ENCODE measurements at regions not wholly inside any gene's neighbourhood (a gene's known extent, or its start where the extent isn't known, plus 50 kb on each side); places are given as distances from the start of the nearest gene placed in this dataset.

DNA sequence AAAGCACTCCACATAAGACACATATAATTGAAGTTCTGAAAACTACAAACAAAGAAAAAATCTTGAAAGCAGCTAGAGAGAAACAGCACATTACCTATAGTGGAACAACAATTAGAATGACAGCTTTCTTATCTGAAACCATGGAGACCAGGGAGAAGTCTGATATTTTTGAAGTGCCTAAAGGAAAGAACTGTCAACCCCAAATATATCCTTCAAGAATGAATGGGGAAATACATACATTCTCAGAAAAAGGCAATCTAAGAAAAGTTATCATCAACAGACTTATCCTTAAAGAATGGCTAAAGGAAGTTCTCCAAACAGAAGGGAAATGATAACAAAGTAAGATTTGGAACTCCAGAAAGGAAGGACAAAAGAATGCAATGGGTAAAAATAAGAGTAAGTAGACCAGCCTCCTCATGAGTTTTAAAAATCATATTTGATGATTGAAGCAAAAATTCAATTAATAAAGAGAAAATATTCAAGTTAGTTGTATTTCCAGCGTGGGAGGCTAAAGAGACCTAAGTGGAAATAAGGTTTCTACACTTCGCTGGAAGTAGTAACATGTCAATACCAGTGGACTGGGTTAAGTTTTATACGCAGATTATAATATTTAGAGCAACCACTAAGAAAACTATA lies 170.8 kb upstream of the SAMSN1 start:
- no peak for DNase-seq

DNA sequence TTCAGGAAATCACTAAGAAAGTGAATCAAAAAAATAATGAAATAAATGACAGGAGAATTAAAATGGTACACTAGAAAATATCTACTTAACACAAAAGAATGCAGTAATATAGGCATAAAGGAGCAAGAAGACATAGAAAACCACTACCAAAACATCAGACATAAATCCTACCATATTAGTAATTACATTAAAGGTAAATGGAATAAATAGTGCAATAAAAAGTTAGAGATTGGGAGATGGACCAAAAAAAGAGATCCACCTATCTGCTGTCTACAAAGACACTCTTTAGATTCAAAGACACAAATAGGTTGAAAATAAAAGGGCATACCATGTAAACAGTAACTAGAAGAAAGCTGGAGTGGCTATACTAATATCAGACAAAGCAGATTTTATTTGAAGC lies 167.0 kb upstream of the SAMSN1 start:
- DNase-seq: no peak

DNA sequence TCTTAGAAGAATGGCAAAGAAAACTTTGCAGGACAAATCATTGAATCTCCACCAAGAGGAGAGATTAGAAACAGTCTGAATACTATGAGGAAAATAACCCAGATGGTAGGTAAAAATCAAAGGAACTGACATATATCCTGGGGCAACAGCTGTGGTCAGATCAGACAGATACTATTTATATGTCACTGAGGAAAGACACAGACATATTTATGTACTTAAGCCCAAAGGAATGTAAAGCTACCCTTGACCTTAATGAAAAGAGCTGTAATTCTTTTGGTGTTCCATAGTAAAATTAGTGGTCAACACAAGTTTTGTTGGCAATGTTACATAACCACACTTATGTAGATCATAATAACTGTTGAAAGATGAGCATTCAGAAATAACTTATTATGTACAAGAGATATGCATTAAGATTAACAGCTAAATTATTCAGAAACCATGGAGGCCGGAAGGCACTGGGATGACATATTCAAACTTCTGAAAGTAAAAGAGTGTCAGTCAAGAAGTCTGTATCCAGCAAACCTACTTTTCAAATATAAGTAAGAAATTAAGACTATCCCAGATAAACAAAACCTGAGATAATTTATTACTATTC lies 166.1 kb upstream of the SAMSN1 start:
- no peak for DNase-seq

DNA sequence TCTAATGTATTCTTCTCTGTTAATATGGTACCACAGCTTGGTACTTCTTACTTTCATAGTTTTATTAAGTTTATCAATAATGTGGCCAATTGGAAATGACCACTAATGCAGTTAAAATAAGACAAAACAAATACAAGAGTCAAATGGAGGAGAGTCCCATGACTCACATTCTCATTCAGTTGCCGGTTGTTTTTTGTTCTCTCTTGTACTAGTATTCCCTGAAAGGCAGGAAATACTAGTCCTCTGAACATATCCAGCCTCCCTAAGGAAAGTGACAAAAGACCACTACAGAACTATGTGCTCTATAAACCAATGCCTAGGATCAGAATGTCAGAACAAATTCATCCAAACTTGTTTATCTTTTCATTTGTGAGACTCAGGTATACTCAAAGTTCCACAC lies 165.2 kb upstream of the SAMSN1 start:
- no peak for DNase-seq

DNA sequence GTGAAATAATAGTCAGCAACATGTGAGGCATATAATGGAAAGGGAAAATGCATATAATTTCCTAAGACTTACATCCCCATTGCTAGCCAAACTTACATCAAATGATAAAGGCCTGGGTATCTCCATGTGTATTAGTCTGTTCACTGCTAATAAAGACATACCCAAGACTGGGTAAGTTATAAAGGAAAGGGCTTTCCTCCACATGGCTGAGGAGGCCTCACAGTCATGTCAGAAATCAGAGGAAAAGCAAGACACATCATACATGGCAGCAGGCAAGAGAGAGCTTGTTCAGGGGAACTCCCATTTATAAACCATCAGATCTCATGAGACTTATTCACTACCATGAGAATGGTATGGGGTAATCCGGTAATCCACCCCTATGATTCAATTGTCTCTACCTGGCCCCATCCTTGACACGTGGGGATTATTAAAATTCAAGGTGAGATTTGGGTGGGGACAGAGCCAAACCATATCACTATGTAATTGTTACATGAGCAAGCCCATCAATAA lies 161.5 kb upstream of the SAMSN1 start:
- DNase-seq: no peak

DNA sequence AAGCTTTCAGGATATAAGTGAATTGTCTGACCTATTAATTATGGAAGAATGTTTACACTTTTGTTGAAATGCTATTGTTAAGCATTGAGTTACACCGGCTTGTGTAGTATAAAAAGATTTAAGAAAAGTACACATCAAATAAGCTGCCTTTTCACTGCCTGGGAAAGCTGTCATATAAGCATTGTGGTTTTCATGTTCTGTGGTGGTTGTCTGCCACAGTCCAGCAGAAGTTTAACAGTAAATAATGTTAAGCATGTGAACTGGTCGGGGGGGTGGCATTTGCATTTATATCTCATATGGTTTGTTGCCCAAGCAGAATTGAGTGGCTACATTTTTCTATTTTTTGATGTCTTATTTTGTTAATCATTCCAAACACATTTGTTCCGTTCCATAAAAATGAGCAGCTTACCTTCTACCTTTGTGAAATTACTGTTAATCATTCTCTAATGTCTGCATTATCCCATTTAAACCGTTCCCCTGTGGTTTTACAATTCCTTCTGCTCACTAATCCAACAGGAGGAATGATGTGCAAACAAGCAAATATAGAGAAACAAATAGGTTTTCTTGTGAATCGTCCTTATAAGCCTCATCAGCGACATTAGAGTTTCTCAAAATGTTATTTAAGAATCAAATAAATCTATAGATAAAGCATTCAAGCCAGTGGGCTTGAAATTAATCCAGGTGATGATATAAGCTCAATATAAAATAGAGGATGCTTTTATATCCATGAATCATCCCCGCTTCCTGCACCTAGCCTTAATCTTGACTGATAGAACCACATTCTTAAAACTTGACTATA lies 160.8 kb upstream of the SAMSN1 start:
- no peak for DNase-seq

DNA sequence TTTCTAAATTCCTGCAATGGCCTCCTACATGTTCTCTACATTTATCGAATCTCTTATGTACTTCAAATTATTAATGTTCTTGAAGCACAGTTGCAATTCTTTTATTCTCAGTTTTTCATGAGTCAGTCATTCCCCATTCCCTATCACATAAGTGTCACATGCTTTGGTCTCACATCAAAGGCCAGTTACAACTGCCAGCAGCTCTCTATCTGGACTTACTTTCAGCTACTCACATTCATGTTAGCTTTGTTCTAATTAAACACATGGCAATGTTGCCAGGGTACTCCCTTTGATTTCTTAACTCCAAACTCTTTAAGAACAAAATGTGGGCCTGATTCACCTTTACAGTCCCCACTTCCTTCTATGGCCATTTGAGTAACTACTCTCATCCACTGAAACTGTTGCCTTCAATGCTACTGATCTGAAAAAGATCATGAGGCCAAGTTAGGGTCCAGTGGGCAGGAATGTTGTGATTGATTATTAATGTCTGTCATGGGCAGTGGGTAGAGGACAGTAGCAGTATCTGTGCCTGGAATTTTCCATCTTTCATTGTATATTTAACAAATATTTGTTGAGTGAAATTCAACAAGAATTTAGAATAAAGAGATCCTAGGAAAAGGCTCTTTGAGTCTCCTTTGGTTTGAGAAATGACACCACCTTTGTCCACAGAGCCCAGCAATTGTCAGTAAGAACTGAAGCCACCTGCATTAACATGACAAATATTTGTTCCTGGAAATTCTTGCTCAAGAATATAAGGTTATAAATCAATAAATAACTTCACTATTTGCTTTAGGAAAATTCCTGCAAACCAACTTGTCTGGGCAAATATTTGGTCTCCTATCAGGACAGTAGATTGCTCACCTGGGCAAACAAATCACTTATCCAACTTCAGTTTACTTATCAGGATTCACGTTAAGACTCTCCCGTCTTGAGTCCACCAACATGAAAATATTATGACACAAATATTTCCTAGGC lies 153.6 kb upstream of the SAMSN1 start:
- no peak for DNase-seq

DNA sequence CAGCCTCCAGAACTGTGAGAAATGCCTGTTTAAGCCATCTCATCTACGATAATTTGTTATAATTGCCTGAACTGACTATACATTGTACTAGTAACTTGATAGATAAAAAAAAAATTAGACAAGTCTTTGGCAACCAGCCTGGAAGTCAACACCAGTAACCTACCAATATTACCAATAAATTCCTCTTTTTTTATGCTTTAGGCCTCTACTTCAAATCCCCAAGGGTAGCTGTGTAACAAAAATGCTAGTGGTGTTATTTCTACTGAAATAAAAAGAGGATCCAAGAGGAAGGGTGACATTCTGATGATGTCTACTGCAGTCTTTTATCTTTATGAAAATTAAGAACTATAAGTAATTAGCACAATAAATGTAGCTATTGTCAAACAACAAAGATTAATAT lies 151.7 kb upstream of the SAMSN1 start:
- no peak for DNase-seq

DNA sequence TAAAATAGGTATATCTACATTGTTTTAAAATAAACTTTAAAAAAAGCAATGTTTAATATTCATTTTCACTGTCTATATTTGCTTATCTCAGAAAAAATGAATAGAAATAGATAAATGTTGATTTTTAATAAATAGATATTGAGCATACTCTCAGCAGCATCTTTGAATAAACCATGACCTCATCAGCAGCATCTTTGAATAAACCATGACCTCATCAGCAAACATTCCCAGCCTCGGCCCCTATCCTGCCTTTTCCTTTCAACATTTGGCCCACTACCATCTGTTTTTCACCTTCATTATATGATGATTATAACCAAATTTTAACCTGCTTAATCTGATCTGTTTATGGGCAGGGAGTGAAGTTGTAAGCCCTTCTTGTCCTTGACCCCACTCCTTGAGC lies 148.7 kb upstream of the SAMSN1 start:
- DNase-seq: no peak

DNA sequence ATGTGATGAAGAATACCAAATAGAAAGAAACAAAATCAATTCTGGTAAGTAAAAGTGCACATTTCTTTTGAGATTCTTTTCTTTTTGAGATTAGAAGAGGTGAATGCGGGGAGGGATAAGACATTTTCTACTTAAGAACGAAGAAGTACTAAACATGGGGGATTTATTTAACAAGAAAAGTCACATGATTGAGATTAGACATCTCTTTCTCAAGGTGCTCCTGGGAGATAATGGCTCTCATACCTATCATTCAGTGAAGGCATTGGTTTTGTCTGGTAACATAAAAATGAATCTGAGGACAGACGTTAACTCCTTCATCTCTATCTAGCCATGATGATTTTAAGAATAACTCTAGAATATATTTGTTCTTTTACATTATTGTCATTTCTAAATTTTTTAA lies 147.9 kb upstream of the SAMSN1 start:
- DNase-seq: no peak

DNA sequence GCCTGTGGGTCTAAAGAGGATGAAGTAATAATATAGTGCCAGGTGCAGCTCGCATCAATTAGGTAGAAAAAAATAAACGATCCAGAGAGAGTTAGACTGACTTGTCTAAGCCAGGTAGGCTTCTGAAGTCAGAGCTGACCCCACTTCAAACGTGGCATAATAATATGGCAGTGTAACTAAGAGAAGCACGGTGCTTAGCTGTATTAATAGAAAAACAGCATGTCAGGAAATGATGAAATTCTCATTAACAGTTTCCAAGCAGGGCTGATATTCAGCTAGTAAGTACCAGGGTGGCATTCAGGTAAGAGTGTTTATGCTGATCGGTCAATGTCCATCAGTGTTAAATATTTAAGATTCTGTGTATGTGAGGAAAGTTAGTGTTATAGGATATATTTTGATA lies 145.8 kb upstream of the SAMSN1 start:
- no peak for DNase-seq

DNA sequence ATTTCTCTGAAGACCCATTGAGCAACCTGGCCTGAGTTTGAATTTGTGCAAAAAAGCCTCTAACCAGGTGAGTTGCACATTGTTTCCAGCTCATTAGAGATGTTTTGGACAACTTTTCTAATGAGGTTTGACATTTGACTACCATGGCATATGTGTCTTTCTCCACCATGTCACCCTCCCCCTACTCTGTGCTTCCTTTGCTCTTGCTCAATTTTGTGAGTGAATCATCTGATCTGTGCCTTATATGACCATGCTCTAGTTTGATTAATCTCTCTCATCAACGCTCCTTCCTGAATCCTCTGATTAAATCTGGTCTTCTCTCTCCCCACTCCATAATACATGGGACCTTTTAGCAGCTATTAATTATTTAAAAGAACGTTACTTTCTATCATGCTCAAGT lies 144.8 kb upstream of the SAMSN1 start:
- DNase-seq: no peak

DNA sequence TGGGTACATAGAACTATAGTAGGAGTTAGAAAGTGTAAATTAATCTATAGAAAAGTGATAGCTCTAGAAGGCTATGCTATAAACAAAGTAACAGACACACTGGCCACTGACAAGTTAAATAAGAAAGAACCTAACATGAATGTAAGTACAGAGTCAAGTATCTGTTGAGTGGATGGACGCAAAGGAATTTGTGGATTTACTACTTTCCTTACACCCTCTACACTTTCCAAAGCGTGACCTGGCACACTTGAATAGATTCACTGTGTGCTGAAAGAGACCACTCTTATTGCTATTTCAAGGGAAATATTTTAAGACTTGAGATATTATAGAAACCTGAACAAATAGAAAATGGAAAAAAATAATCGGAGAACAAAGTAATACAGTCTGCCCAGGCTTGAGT lies 142.8 kb upstream of the SAMSN1 start:
- DNase-seq: no peak

DNA sequence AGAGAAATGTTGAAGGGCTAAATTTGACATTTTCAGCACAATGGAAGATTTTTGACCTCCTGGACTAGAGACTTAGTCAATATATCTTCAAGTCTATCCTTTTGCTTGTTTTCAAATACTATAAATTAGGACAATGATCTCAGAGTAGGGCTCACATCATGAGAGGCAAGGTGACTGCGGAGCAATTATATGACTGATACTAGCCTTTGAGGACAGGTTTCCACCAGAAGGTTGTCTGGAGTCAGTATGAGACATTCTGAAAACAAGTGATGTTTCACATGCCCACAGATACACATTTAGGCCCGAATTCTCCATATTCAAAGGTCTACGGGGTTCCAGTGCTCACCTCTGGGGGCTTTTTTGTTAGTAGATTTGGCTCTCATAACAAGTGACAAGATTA lies 142.3 kb upstream of the SAMSN1 start:
- no peak for DNase-seq

DNA sequence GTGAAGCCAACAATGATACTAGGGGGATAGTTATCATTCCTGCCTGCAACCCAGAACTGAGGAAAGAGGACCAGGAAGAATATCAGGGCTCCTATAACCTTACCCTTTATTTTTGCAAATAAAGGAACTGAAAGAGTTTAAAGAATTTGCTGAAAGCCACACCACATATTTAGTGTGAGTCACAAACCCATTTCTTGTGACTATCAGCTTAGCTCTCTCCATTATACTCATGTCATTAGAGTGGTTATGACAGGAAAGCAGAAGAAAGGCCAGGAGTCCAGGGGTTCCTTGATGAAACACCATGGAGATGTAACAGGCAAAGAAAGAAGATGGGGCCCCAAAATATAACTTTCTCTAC lies 141.1 kb upstream of the SAMSN1 start:
- DNase-seq: no peak

DNA sequence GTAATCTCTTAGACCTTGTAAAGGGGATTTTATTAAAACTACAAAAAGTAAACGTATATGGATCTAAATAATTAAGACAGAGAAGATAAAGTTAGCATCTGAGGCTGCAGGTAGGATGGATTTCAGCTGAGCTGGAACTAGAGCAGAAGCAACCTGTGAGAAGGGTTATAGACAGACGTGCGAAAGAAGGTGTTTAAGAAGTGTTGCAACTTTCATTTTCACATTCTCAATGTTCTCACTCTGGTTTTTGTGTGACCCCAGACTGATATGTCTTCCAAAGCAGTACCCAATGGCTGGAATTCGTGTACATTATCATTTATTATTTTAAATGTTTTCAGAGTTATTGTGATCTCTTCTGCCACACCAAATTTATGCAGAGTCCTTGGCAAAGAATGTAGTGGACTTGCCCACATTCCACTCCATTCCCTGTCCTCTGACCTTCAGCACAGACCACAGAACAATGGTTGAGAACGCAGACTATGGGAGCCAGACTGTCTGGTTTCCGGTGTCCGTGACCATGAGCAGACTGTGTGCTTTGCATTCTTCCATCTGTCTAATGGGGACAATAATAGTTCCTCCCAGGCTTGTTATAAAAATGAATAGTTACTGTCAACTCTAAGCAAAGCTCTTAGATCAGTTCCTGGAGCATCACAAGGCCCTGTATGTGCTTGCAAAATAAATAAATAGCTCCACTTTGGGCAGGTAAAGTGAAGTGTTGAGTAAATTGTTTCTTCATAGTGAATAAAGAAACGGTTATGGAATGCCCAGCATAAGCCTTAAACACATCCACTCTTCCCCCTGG lies 140.6 kb upstream of the SAMSN1 start:
- DNase-seq: no peak

DNA sequence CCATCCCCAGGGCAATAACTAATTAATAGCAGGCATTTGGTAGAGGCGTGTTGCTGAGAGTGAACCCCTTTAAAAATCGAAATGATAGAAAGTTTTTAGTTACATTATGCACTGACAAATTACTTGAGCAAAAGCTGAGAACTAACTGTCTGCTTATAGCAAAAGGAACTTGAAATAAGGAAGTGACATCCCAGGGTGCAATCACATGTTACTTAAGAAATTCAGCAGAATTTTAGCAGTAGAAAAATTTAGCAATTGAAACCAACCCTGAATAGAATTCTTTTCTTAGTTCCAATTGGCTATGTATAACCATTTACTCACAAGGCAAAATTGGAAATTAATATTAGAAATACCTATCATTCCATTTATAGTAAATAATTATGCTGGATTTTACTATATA lies 139.5 kb upstream of the SAMSN1 start:
- DNase-seq: no peak

DNA sequence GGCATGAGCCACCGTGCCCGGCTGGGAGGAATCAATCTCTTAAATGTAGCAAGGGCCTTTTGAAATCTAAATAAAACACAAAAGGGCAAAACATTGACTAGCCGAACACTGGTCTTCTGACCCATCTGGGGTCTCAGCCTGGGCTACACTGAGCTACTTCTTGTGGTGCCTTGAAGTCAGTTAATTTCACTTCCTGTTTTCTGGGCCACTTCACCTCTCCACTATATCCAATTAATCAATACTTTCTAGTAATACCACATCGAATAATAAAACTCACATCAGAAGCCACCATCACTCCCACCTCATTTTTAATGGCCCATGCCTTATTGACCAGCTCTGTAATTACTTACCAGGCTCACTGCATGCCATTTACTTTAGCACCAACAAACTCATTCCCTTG lies 138.0 kb upstream of the SAMSN1 start:
- DNase-seq: no peak

DNA sequence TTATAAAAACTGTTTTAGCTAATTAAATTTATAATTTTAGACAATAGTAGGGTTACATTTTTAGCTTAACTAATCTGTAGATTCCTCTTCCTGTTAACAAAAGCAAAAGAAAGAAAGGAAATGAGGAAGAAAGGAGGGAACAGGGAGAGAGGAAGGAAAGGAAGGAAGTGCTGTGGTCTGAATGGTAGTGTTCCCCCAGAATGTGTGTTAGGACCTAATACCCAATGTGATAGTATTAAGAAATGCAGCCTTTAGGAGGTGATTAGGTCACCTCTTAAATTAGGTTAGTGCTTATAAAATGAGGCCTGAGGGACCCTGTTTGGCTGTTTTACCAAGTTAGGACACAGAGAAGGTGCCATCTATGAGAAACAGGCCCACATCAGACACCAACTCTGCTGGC lies 136.9 kb upstream of the SAMSN1 start:
- DNase-seq: no peak

DNA sequence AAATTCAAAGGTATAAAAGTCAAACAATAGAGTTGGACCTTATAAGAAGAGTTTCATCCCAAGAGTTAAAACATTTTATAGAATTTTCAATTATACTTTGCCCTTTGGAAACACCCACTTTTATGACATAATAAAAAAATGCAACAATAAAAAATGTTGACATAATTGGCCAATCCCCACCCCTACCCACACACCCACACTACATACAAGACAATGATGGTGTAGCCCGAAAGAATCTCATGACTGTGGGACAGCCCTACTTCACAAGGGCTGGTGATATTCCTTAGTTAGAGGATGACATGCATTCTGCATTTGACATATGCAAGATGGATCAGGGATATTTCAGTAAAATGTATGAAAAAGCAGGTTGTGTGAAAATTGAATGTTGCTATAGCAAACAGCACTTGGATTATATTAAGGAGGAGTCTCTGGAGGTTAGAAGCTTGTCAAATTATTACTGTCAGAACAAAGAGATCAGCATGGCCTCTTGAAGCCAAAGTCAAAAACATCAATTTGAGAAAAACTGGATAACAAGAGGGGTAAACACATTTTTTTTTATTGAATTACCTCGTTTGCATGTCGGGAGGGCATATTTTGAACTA lies 133.0 kb upstream of the SAMSN1 start:
- DNase-seq: no peak

DNA sequence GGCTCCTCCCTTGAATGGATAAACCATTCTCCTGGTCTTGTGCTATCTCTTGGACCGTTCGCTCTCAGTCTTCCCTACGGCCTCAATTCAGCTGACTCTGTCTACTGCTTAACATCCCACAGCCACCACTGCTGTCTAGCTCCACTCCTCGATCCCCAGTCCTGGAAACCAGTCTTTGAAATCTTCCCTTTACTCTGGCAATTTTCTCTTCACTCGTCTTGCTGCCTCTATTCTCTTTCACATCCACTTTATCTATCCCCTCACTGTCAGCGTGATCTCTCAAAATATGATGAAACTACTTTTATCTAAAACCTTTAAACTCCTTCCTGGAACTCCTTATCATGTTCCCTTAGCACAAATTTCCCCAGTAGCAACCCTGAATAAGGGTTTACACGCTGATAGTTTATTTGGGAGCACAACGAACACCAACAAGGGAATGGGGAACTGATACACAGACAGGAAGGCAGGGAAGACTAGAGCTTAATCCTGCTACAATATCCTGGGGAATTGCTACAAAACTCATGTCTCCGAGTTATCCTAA lies 131.6 kb upstream of the SAMSN1 start:
- no peak for DNase-seq

DNA sequence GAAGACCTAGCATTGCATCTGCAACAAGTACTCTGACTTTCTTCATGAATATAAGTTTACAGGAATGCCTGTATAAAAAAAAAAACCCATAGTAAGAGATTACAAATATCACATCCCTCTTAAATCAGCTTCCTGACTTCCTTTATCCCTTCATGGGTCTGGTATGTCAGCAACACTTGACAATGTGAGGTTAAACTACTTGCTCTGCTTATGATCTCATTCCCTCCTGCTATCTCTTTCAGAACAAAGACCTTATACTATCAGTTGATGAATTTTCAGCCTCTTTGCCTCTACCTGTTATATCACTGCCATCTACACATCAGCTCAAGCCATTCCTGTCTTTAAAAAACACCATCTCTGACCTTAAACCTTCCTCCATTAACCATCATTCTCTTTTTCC lies 130.9 kb upstream of the SAMSN1 start:
- no peak for DNase-seq
